Suppressor macrophage treated with lipopolysaccharide for 1 hour (primary cell): ENCODE measurements at regions not wholly inside any gene's neighbourhood (a gene's known extent, or its start where the extent isn't known, plus 50 kb on each side); places are given as distances from the start of the nearest gene placed in this dataset.

Experiments used
- DNase-seq, 3 donors: peaks; one replicate each; pipeline ENCODE4 v3.0.0-alpha.2; 2020 to 2022

- DNase-seq, result no peak
Observed at GRCh38 chr5:58403822-58404433, 56.0 kb downstream of the PLK2 start.

DNA sequence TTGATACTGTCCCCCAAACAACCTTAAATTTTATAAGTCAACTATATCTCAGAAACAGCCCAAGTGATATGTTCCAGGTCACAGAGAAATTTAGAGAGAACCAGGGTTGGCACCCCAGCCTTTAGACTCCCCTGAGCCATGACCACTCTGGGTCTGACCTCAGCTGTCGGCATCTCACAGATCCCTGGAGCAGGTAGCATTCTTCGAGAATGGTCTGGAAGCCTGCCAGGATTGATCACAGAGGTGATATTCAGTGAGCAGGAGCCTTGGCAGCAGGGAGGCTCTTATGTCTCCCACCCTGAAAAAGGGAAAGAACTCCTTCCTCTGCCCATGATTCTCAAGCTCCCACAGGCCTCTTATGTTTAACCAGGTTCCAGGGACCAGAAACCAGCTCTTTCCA is 58.2 kb downstream of the PLK2 start:
- DNase-seq, result no peak

- DNase-seq, result no peak
Observed at GRCh38 chr5:58400737-58401136, 59.1 kb downstream of the PLK2 start.

DNA sequence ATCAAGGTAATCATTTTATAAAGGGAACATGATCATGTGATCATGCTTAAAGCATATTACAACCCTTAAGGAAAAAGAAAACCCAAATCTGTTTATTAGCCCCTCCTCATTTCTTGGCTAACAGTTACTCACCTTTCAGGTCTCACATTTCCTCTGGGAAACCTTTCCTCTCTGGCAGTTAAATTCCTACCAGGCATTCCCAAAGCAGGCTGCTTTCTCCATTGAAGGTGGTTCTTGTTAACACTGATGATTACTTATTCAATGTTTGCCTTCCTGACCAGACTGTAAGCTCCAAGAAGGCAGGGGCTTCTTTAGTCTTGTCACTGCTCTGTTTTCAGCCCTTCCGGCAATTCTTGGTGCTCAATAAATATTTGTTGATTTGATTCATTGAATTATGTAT is 59.9 kb downstream of the PLK2 start:
- DNase-seq, result no peak

GRCh38 chr5:58394339-58394738 is 65.5 kb downstream of the PLK2 start:
- no peak for DNase-seq

- DNase-seq, result no peak
Observed at GRCh38 chr5:58393716-58394115, 66.2 kb downstream of the PLK2 start.

DNA sequence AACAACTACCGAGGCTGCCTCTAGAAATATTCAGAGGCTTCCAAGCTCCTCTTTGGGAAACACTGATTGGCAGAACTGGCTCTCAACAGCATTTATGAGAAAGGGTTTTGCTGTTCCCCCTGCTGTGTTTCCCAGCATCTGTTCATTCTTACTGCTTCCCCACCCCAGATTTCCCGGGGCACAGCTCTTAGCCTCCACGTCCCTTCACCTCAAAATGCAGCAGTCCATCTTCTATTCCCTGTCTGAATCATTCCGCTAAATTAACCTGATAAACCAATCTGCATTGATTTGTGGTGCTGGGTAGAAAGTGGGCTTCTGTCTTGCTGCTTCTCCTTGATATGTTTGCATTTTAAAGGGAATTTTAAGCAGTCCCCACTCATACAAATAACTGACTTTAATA is 67.4 kb downstream of the PLK2 start:
- DNase-seq, result no peak

- no peak for DNase-seq
Observed at GRCh38 chr5:58383448-58383847, 76.4 kb downstream of the PLK2 start.

DNA sequence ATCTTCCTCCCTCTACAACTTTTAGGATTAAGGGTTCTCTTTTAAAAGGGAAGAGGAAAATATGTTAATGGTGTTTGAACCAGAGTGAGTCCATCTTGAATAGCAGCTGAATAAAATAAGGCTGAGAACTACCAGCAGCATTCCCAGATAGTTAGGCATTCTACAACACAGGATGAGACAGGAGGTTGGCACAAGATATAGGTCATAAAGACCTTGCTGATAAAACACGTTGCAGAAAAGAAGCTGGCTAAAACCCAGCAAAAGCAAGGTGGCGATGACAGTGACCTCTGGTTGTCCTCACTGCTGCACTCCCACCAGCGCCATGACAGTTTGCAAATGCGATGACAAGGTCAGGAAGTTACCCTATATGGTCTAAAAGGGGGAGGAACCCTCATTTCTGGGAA is 77.8 kb downstream of the PLK2 start:
- no peak for DNase-seq

DNA sequence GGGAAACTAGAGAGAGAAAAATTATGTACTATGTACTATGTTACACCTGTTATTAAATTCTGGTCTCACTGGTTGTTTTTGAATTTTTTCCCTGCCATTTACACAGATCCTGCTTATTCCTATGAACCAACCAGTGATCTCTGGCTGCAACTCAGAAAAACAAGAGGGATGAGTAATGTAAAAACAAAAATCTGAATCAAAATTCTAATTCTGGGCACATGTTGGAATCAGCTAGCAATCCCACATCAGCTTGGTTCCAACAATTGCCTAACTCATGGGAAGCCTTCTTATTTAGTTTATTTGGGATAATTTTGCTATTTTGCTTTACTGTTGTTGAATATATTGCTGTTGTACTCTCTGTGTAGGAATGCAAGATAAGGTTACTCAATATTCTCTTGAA is 78.3 kb downstream of the PLK2 start:
- no peak for DNase-seq

- no peak for DNase-seq
Observed at GRCh38 chr5:58380655-58381054, 79.2 kb downstream of the PLK2 start.

DNA sequence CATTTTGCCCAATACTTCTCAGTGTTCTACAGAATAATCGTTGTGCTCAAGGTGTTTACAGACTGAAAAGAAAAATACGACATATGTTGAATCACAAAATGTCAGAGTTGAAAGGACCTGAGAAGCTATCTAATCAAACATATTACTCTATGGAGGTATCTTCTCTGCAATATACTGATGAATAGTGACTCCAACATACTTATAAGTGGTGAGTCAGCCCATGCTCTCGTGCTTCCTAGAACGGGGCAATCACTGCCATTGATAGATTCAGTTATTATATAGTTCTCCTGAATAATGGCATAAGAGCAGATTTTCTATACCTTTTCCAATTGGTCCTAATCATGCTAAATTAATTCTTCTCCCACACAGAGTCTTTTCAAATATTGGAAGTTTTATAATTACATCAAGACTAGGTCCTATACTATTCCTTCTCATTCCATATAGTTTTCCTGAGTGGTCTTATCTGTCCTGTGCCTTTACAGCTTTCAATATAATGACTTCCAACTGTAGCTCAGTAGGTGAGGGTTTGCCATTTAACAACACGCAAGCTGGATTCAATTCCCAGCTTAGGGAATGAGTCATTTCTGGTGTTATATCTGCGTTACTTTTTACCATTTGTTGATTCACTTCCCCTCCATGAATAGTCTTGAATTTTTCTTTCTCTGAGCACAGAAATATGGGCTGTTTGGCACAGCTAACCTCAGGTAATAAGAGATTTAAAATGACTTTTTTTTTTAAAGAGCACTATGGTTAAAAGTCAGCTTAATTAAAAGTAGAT is 81.1 kb downstream of the PLK2 start:
- DNase-seq, result no peak

DNA sequence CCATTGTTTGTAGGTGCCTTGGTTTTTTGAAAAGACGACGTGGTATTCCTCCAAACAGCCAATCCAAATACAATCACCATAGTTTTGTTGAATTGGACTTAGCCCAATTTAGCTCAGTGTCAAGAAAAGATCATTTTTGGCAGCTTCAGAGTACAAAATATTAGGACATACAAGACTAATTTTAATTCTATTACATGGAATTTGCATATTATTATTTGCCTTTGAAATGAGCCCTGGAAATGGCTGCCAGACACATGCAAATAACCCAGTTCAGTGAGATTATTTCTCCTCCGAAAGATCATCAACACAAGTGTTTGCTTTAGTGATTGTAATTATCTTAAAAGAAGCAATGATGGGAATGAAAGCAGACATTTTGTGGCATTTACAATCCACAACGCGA is 89.3 kb downstream of the PLK2 start:
- no peak for DNase-seq

DNA sequence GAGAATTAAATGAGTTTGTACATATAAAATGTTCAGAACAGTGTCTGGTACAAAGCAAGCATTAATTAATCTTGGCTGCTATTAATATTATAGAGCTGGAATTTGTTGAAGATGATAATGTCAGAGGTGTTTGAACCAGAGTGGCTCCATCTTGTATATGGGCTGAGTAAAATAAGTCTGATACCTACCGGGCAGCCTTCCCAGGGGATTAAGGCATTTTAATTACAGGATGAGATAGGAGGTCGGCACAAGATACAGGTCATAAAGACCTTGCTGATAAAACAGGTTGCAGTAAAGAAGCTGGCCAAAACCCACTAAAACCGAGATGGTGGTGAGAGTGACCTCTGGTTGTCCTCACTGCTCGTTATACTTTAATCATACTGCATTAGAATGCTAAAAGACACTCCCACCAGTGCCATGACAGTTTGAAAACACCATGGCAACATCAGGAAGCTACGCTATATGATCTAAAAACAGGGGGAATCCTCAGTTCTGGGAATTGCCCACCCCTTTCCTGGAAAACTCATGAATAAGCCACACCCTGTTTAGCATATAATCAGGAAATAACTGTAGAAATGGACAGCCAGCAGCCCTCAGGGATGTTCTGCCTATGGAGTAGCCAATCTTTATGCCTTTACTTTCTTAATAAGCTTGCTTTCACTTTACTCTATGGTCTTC is 90.2 kb downstream of the PLK2 start:
- no peak for DNase-seq

DNA sequence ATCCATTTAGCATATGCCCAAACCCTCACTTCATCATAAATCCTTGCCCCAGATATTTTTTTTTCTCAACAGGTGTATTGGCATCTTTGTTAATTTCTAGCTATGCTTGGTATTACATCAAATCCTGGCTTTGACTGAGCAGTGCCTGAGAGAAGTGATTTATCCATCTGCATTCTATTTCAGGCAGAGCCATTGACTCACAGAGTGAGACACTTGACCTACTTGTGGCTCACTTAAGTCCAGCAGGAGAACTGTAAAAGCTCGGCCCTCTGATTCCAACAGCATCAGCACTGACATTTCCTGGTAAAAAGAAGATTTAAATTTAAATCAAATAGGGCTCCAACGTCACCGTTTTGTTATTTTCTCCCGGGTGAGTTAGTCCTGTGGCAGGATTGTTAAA is 93.4 kb downstream of the PLK2 start:
- DNase-seq, result no peak

DNA sequence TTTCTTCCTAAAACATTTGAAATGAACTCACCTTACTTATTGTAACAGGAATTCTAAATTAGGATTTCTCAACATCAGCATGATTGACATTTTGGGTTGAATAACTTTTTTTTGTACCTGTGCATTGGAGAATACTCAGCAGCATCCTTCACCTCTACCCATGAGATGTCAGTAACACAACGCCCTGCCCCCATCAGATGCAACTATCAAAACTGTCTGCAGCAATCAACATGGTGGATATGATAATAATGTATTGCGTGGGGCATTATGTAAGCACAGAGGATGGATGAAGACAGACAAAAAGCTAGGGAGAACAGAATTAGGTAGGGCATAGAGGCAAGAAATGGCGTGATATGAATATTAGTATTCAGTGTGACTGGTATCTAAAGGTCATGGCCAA is 94.1 kb downstream of the PLK2 start:
- no peak for DNase-seq

- no peak for DNase-seq
Observed at GRCh38 chr5:58363461-58364249, 96.2 kb downstream of the PLK2 start.

- no peak for DNase-seq
Observed at GRCh38 chr5:58362135-58362534, 97.8 kb downstream of the PLK2 start.

GRCh38 chr5:58360794-58361193 is 99.1 kb downstream of the PLK2 start:
- no peak for DNase-seq

DNA sequence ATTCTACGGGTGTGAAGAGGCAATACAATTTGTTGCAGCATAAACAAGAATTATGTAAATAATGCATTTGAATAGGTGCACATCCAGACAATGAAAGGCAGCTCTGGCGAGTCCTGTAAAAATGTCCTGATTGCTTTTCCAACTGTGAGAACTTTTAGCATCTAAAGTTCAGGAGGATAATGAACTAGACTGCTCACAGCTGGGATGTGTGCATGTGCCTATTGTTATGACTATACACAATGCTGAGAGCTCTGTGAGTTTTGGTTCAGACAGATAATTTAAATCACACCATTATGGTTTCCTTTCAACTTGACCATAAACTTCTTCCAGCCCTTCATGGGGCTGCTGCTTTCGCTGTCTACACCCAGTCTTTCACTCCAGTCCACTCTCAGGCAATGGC is 99.9 kb downstream of the PLK2 start:
- no peak for DNase-seq

DNA sequence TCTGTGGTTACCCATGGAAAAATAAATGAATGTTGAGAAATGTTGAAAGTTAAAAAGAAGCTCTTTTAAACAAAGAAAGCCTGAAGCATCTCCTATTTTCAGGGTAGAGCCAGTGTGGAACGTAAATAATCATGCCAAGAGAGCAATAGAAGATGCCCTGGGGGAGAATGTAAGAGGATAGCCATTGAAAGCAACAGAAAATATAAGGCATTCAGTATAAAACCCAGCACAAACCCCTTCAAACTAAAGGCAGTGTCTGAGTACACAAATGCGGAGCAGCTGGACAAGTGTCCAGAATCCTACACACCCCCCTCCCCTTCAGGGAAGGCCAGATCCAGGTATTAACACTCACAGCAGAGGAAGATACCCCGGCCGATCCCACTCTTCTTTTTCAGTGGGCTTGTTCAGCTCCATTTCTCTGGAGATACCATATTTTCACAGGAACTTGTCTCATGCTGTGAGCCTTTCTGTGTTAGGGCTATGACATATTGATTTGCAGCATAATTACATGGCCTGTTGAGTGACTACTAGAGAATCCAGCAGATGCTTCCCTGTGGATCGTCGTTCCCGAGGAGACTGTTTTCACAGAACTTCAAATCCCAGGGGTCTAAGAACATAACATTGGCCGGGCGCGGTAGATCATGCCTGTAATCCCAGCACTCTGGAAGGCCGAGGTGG is 101.2 kb downstream of the PLK2 start:
- no peak for DNase-seq

DNA sequence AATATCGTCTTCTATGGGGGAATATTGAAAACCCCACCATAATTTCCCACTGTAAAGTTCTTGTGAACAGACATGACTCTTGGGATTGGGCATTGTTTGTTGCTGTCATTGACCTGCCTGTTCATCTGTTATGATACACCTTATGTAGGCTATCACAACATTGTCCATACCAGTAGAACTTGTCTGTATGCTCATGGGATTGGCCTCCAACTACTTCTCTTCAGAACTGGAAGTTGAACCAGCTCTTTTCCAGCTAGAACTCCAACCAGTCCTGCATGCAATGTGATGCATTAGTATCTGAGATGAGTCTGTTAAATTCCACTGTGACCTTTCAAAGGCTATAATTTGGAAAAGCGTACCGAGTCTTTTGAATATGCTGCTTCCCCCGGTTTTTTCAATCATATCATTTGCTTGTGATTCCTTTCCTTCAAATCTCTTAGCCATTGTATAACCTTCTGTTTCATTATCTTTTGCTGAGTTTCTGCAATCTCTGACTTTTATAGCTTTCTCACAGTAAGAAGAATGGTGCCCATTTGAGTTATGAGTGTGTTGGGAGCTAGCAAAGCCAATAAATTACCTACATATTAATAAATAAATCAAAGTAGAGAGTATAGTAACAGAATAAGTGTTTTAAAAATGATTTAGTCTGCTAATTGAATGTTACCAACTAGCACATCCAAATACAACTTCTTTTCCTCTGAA is 101.9 kb downstream of the PLK2 start:
- no peak for DNase-seq
